Lung (tissue), 11 donors: ENCODE measurements at regions not wholly inside any gene's neighbourhood (a gene's known extent, or its start where the extent isn't known, plus 50 kb on each side); places are given as distances from the start of the nearest gene placed in this dataset.
"Not testable (repeated sequence)": the region's sequence is repeated elsewhere in the genome, so short reads cannot be mapped to it uniquely, and the experiment has no call there.

Experiments used
- ATAC-seq: fragments of 200-7000 bp; cut with Tn5 transposase; one replicate; pipeline ENCODE4 v1.9.1; 2020; ENCODE audit warnings: moderate number of reproducible peaks; ENCODE audit not compliant: insufficient read depth, low FRiP score
- DNase-seq, 3 donors: peaks; one replicate each; pipeline ENCODE4 v3.0.0-alpha.2; 2013 to 2017
- H3K27ac ChIP-seq, 2 donors: one replicate each; pipeline ENCODE4 v1.5.1; 2013; ENCODE audit warnings: mild to moderate bottlenecking in 2 of 2, moderate library complexity in 2 of 2, control low read depth in 1 of 2, inconsistent platforms in 1 of 2, low read depth in 1 of 2, low read length in 1 of 2
- H3K27me3 ChIP-seq, 3 donors: one replicate each; pipeline ENCODE4 v1.5.1; 2013; ENCODE audit warnings: low read length in 2 of 3; ENCODE audit not compliant: control insufficient read depth in 3 of 3, insufficient read depth in 3 of 3
- H3K36me3 ChIP-seq, 4 donors: one replicate each; pipeline ENCODE4 v1.5.1; 2013; ENCODE audit warnings: low read length in 4 of 4, mild to moderate bottlenecking in 1 of 4, moderate library complexity in 1 of 4; ENCODE audit not compliant: control insufficient read depth in 4 of 4, insufficient read depth in 4 of 4
- H3K4me1 ChIP-seq, 5 donors: one replicate each; pipeline ENCODE4 v1.5.1; 2013; ENCODE audit warnings: low read length in 5 of 5, mild to moderate bottlenecking in 2 of 5, moderate library complexity in 1 of 5; ENCODE audit not compliant: control insufficient read depth in 5 of 5, insufficient read depth in 5 of 5
- H3K4me3 ChIP-seq: one replicate; pipeline ENCODE4 v1.5.1; 2013; ENCODE audit warnings: mild to moderate bottlenecking, control low read depth, moderate library complexity
- H3K9ac ChIP-seq, 2 donors: one replicate each; pipeline ENCODE4 v1.5.1; 2013; ENCODE audit warnings: low read length in 2 of 2, control low read depth in 1 of 2; ENCODE audit not compliant: insufficient read depth in 1 of 2
- H3K9me3 ChIP-seq, 4 donors: one replicate each; pipeline ENCODE4 v1.5.1; 2013; ENCODE audit warnings: low read length in 3 of 4, mild to moderate bottlenecking in 1 of 4, moderate library complexity in 1 of 4; ENCODE audit not compliant: control insufficient read depth in 4 of 4, insufficient read depth in 3 of 4
- CTCF ChIP-seq: IDR thresholded peaks from 2 replicates; pipeline ENCODE4 v1.5.1; 2012; ENCODE audit warnings: mild to moderate bottlenecking; ENCODE audit errors: control extremely low read depth, extremely low read depth
- WGBS, 2 donors: extraction: QIAGEN DNeasy Blood & Tissue Kit; methylation state at CpG; one replicate each; pipeline ENCODE4 v1.1.7; 2013; 5-methylcytosine and 5-hydroxymethylcytosine counted together
- donor health status: control.
- donor health status: control.
- donor health status: Bipolar disorder and iron deficiency.
- donor health status: healthy.
- donor health status: DM: yes; HTN: yes; CAD: no.

GRCh38 chr15:29978411-29979382 lies 104.1 kb upstream of the GOLGA8J start:
- no peaks in the 10 kb centered on the region for H3K4me1 ChIP-seq
- ATAC-seq (no peak), DNase-seq (peak; percentile 38 to 72 (median 57))
- no peak overlapping the region for H3K9ac ChIP-seq
- WGBS, 2 donors: 69 to 78% methylated on average over 8 of the region's 8 CpGs
- H3K9me3 ChIP-seq: no peaks in the 10 kb centered on the region
- no peaks in the 10 kb centered on the region for H3K36me3 ChIP-seq
- H3K4me3 ChIP-seq: no peak overlapping the region
- H3K27me3 ChIP-seq: no peaks in the 10 kb centered on the region
- no peak for TF ChIP-seq CTCF
- no peak overlapping the region for H3K27ac ChIP-seq

- ATAC-seq, H3K36me3 ChIP-seq, DNase-seq, H3K4me1 ChIP-seq, H3K9me3 ChIP-seq, H3K4me3 ChIP-seq, H3K27ac ChIP-seq, H3K9ac ChIP-seq: not testable (repeated sequence)
- H3K27me3 ChIP-seq: peaks cover 0 to 16% (median 9%) of the 10 kb centered on the region in 3 donors
- WGBS, 2 donors: 91 to 94% methylated on average over 3 of the region's 4 CpGs
Measured at GRCh38 chr15:29974056-29974455, 108.7 kb upstream of the GOLGA8J start.

- H3K9ac ChIP-seq: no peak overlapping the region
- no peak for ATAC-seq
- TF ChIP-seq CTCF: no peak
- H3K27ac ChIP-seq: no peak overlapping the region
- H3K27me3 ChIP-seq: peaks cover 0 to 28% (median 20%) of the 10 kb centered on the region in 3 donors
- peaks cover 0 to 2% (median 0%) of the 10 kb centered on the region in 5 donors for H3K4me1 ChIP-seq
- no peak overlapping the region for H3K4me3 ChIP-seq
- H3K36me3 ChIP-seq: no peaks in the 10 kb centered on the region
- no peak for DNase-seq
- 96 to 99% methylated on average over 2 of the region's 2 CpGs for WGBS, 2 donors
- H3K9me3 ChIP-seq: peaks cover 0 to 8% (median 0%) of the 10 kb centered on the region in 4 donors
Measured at GRCh38 chr15:29972051-29972450, 110.7 kb upstream of the GOLGA8J start.

- peaks cover 0 to 33% (median 25%) of the 10 kb centered on the region in 3 donors for H3K27me3 ChIP-seq
- H3K9me3 ChIP-seq: peaks cover 0 to 8% (median 0%) of the 10 kb centered on the region in 4 donors
- TF ChIP-seq CTCF: no peak
- ATAC-seq (no peak), DNase-seq (peak in 1 of 3 donors; percentile 37)
- H3K36me3 ChIP-seq: no peaks in the 10 kb centered on the region
- no peak overlapping the region for H3K4me3 ChIP-seq
- no peak overlapping the region for H3K9ac ChIP-seq
- 51 to 64% methylated on average over 1 of the region's 1 CpG for WGBS, 2 donors
- no peak overlapping the region for H3K27ac ChIP-seq
- H3K4me1 ChIP-seq: peaks cover 0 to 2% (median 0%) of the 10 kb centered on the region in 5 donors
Measured at GRCh38 chr15:29970402-29970695, 112.4 kb upstream of the GOLGA8J start.
